Adrenal gland (tissue), 9 donors: ENCODE measurements at regions not wholly inside any gene's neighbourhood (a gene's known extent, or its start where the extent isn't known, plus 50 kb on each side); places are given as distances from the start of the nearest gene placed in this dataset.
"Not testable (repeated sequence)": the region's sequence is repeated elsewhere in the genome, so short reads cannot be mapped to it uniquely, and the experiment has no call there.

Experiments used
- DNase-seq, 7 donors: peaks; one replicate each; pipeline ENCODE4 v3.0.0-alpha.2; 2019 to 2020
- H3K27ac ChIP-seq, 5 donors: fragments of 200-600 bp; sonication (generic) in 4 of 5; 1 replicate in 3 of 5; 2 replicates in 2 of 5; pipeline versions ENCODE4 v1.5.1 to v1.8.0; 2016 to 2020; ENCODE audit warnings: mild to moderate bottlenecking in 1 of 5
- H3K27me3 ChIP-seq: fragments of 200-600 bp; 2 replicates; pipeline ENCODE4 v1.8.0; 2021
- H3K36me3 ChIP-seq, 2 donors: fragments of 200-600 bp; replicated peaks in 1 of 2; 1 replicate in 1 of 2; 2 replicates in 1 of 2; pipeline versions ENCODE4 v1.5.1 to v1.8.0; 2018 to 2022
- H3K4me1 ChIP-seq, 2 donors: fragments of 200-600 bp; replicated peaks in 1 of 2; 1 replicate in 1 of 2; 2 replicates in 1 of 2; pipeline versions ENCODE4 v1.5.1 to v1.8.0; 2018 to 2021
- H3K4me3 ChIP-seq, 4 donors: fragments of 200-600 bp; sonication (generic) in 3 of 4; one replicate each; pipeline ENCODE4 v1.5.1; 2016 to 2018
- H3K9me3 ChIP-seq, 3 donors: fragments of 200-600 bp; sonication (generic) in 1 of 3; replicated peaks in 1 of 3; 1 replicate in 2 of 3; 2 replicates in 1 of 3; pipeline versions ENCODE4 v1.5.1 to v1.8.0; 2016 to 2021
- CTCF ChIP-seq, 6 experiments: fragments of 450-650 bp in 4 of 6; fragments of 200-600 bp in 2 of 6; sonication (generic) in 1 of 6; IDR thresholded peaks; 1 replicate in 5 of 6; 2 replicates in 1 of 6; pipeline versions ENCODE4 v1.5.1 to v1.8.0; 2016 to 2021; ENCODE audit warnings: antibody characterized with exemption in 6 of 6, mild to moderate bottlenecking in 2 of 6, moderate library complexity in 1 of 6
- WGBS, 4 donors: extraction: QIAGEN DNeasy Blood & Tissue Kit in 2 of 4; methylation state at CpG; one replicate each; pipeline versions ENCODE4 v1.1.5 to v1.1.7; 2013 to 2017; 5-methylcytosine and 5-hydroxymethylcytosine counted together
- intact Hi-C, 2 donors: fragments of 100-400 bp; cut with DNase I; formaldehyde crosslinking; loops; one replicate each; pipeline versions ENCODE4 v1.14.1 to v1.15.0; 2022 to 2023
- donor health status: healthy with polysubstance abuse.
- donor health status: Bipolar disorder and iron deficiency.
- donor health status: DM: yes; HTN: yes; CAD: no.
- donor health status: DM: no; HTN: no; CAD: no.
- donor health status: DM: no; HTN: no; CAD: no.

DNA sequence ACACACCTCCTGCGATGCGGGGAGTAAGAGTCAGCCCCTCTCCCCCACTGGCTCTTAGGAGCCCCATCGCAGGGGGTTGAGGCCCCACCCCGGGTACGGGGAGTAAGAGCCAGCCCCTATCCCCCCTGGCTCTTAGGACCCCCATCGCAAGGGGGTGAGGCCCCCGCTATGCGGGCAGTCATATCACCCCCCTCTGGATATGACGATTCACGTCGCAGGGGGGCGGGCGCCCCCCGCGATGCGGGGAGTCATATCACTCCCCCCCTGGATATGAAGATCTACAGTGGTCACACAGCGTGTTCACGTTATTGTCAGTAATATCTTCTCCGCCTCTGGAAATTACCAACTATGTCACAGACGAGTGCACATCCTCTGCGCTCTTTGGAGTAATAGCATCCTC, 61.1 kb downstream of the DEFB131A start:
- 84 to 92% (median 89%) methylated on average over 7 to 21 of the region's 21 CpGs for WGBS, 4 donors
- DNase-seq, H3K36me3 ChIP-seq, H3K27me3 ChIP-seq, H3K9me3 ChIP-seq, H3K4me1 ChIP-seq, H3K4me3 ChIP-seq, intact Hi-C loops, H3K27ac ChIP-seq: not testable (repeated sequence)

DNA sequence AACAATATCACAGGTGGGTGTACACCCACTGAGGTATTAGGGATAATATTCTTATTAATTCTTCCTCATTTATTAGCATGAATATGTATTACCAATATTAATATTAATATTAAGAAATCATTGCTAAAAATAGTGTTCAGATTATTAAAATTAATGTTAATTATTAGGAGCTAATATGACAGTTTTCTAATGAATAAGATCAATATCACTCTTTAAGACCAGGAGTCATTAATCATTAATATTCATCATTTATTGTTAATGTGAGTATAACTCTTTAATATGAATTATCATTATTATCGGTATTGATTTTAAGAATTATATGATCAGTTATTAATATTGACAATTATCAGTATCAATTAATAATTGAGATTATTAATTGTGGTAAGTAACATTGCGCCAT, 62.5 kb downstream of the DEFB131A start:
- H3K9me3 ChIP-seq, H3K27ac ChIP-seq, H3K27me3 ChIP-seq, DNase-seq, H3K36me3 ChIP-seq, H3K4me1 ChIP-seq, H3K4me3 ChIP-seq, intact Hi-C loops: not testable (repeated sequence)
- WGBS, 4 donors: 85 to 90% (median 89%) methylated on average over 2 of the region's 2 CpGs

- intact Hi-C loops, H3K9me3 ChIP-seq, H3K27me3 ChIP-seq, H3K4me3 ChIP-seq, H3K4me1 ChIP-seq, H3K36me3 ChIP-seq, H3K27ac ChIP-seq: not testable (repeated sequence)
- DNase-seq: peak in 1 of 7 donors; percentile 9
- WGBS, 4 donors: 73 to 88% (median 76%) methylated on average over 12 of the region's 12 CpGs
Measured at GRCh38 chr4:9512941-9513340, 68.7 kb downstream of the DEFB131A start.

GRCh38 chr4:9519631-9520030, 75.4 kb downstream of the DEFB131A start:
- DNase-seq, H3K27ac ChIP-seq, H3K9me3 ChIP-seq, H3K27me3 ChIP-seq, intact Hi-C loops, H3K4me1 ChIP-seq, H3K4me3 ChIP-seq, H3K36me3 ChIP-seq: not testable (repeated sequence)
- 65 to 79% (median 71%) methylated on average over 8 to 9 of the region's 9 CpGs for WGBS, 4 donors

DNA sequence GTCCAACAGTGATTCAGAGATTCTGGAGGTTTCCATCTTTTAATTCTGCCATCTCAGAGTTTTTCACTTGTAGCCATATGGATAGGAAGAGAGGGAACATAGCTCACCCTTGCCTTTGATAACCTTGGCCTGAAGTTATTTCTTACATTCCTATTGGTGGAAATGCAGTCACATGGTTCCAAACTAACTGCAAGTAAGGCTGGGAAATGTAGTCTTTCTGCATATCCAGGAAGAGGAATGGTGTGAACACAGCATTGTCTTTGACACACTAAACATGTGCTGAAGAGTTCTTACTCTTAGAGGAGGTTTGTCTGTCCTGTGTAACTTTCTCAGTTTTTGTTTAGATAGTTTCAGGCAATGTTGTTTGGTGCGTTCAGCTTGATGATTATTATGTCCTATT, 78.7 kb downstream of the DEFB131A start:
- H3K4me3 ChIP-seq, H3K27me3 ChIP-seq, H3K27ac ChIP-seq, H3K4me1 ChIP-seq, DNase-seq, intact Hi-C loops, H3K36me3 ChIP-seq, H3K9me3 ChIP-seq: not testable (repeated sequence)
- WGBS, 4 donors: 82 to 88% (median 87%) methylated on average over 1 of the region's 1 CpG

- H3K4me1 ChIP-seq, DNase-seq, H3K36me3 ChIP-seq, intact Hi-C loops, H3K4me3 ChIP-seq, H3K27me3 ChIP-seq, H3K27ac ChIP-seq, H3K9me3 ChIP-seq: not testable (repeated sequence)
- 77 to 85% (median 82%) methylated on average over 3 to 18 of the region's 18 CpGs for WGBS, 4 donors
Measured at GRCh38 chr4:9524406-9524805, 80.2 kb downstream of the DEFB131A start.

DNA sequence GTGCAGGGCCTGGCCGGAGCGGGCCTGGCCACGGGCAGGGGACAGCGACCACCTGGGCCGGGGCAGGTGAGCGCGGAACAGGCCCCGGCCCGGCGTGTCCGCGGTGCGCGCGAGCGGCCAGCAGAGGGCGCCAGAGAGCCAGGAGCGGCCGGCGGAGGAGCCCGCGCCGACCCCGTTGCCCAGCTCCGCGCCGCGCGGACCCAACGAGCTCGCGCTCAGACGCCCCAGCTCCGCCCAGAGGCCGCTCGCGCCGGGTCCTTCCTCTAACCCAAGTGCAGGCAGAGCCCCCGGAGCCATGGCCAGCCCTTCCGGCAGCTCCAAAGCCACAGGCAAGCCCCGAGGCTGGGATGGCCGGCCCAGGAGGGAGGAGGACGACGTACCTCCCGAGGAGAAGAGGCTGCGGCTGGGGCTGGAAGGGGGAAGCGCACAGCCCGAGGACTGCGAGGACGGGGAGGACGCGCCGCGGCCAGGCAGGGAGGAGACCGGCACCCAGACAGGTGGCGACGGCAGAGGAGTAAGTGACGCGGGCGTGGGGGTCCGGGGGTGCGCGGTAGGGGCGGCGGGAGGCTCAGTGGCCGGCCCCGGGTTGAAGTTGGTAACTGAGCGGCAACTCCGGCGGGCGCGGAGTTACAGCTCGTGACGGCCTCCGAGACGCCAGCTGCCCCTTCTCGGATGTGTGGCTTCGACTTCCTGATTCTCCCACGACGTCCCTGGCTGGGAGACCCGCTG, 88.1 kb downstream of the DEFB131A start:
- H3K27me3 ChIP-seq, H3K9me3 ChIP-seq, intact Hi-C loops, H3K4me1 ChIP-seq, H3K36me3 ChIP-seq: not testable (repeated sequence)
- WGBS, 4 donors: 0 to 1% (median 0%) methylated on average over 2 to 81 of the region's 81 CpGs
- peak overlapping the region in 1 of 5 donors; percentile 44 for H3K27ac ChIP-seq
- TF ChIP-seq CTCF (IDR thresholded peaks at IDR 0.05): peak in 3 of 6 experiments; percentile 78 to 93 (median 89)
- peak; percentile 43 to 78 (median 70) for DNase-seq
- H3K4me3 ChIP-seq: peak overlapping the region in 2 of 4 donors; percentile 48 to 55

DNA sequence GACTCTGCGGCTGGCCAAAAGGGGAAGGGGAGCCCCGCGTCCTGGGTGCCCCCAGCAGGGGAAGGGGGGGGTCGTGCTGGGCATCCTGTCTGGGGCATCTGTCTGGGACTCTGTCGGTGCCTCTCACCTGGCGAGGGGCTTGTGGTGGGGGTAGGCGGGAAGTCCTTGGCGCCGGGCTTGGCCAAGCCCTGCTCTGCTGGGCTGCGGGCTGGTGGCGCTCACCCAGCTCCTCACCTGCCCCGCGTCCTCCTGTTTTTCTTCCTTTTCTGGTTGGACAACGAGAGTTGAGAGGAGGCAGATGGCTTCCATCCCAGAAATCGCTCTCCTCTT, 88.6 kb downstream of the DEFB131A start:
- H3K9me3 ChIP-seq, H3K36me3 ChIP-seq, H3K27ac ChIP-seq, H3K27me3 ChIP-seq, intact Hi-C loops, H3K4me1 ChIP-seq, DNase-seq: not testable (repeated sequence)
- 17 to 40% (median 18%) methylated on average over 5 to 15 of the region's 15 CpGs; no CpG with 5 or more reads in 1 of the 4 donors for WGBS, 4 donors
- peak overlapping the region in 2 of 4 donors; percentile 48 to 55 for H3K4me3 ChIP-seq

- H3K27me3 ChIP-seq, H3K9me3 ChIP-seq, H3K4me1 ChIP-seq, H3K4me3 ChIP-seq, H3K36me3 ChIP-seq, intact Hi-C loops, H3K27ac ChIP-seq, DNase-seq: not testable (repeated sequence)
- WGBS, 4 donors: 50 to 76% (median 57%) methylated on average over 8 to 9 of the region's 9 CpGs
Measured at GRCh38 chr4:9537101-9537500, 92.9 kb downstream of the DEFB131A start.

- H3K4me3 ChIP-seq, intact Hi-C loops, H3K9me3 ChIP-seq, DNase-seq, H3K36me3 ChIP-seq, H3K27me3 ChIP-seq, H3K27ac ChIP-seq, H3K4me1 ChIP-seq: not testable (repeated sequence)
- 56 to 83% (median 66%) methylated on average over 4 to 5 of the region's 5 CpGs for WGBS, 4 donors
Measured at GRCh38 chr4:9539939-9540520, 95.8 kb downstream of the DEFB131A start.
